ENCODE measurements at regions not wholly inside any gene's neighbourhood (a gene's known extent, or its start where the extent isn't known, plus 50 kb on each side); places are given as distances from the start of the nearest gene placed in this dataset.

DNA sequence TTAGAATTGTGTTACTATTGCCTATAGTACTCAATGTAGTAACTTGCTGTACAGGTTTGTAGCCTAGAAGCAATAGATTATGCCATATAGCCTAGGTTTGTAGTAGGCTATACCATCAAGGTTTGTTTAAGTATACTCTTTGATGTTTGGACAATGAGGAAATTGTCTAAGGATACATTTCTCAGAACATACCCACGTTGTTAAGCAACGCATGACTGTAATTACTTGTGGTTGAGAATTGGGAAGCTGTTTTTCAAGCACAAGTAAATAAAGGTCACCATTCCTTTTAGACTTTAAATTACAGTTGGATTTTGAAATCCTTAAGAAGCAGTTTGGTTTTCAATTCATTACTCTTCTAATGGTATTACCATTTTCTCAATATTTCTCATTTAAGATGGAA, 89.8 kb upstream of the KCNH7 start:
- no peak for DNase-seq (ENCODE audit: low read depth)
- TF ChIP-seq, protein P1, sequence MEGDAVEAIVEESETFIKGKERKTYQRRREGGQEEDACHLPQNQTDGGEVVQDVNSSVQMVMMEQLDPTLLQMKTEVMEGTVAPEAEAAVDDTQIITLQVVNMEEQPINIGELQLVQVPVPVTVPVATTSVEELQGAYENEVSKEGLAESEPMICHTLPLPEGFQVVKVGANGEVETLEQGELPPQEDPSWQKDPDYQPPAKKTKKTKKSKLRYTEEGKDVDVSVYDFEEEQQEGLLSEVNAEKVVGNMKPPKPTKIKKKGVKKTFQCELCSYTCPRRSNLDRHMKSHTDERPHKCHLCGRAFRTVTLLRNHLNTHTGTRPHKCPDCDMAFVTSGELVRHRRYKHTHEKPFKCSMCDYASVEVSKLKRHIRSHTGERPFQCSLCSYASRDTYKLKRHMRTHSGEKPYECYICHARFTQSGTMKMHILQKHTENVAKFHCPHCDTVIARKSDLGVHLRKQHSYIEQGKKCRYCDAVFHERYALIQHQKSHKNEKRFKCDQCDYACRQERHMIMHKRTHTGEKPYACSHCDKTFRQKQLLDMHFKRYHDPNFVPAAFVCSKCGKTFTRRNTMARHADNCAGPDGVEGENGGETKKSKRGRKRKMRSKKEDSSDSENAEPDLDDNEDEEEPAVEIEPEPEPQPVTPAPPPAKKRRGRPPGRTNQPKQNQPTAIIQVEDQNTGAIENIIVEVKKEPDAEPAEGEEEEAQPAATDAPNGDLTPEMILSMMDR (conservative IDR thresholded peaks at IDR 0.05; ENCODE audit: low read depth, low read length) = no peak
- no peak overlapping the region for H3K4me3 ChIP-seq (ENCODE audit: low read depth, low read length)

DNA sequence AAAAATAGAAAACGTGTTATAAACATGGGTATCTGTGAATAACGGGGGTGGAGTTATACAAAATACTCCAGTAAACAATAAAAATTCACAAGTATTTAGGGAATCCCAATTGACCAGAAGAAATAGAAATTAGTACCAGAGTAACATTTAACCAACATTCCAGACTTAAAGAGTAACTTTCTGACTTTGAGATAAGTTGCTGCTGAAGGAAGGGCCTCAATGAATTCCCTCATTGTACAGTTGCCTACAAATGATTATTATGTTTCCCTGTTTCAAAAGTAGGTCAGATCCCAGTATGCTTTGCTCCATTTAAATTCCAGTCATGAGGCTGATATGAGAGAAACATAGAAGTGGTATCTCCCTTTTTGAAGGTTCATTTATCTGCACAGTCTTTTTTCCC, 88.3 kb upstream of the KCNH7 start:
- DNase-seq (ENCODE audit: low read depth) = no peak
- TF ChIP-seq, protein P1 (conservative IDR thresholded peaks at IDR 0.05; ENCODE audit: low read depth, low read length) = no peak

DNA sequence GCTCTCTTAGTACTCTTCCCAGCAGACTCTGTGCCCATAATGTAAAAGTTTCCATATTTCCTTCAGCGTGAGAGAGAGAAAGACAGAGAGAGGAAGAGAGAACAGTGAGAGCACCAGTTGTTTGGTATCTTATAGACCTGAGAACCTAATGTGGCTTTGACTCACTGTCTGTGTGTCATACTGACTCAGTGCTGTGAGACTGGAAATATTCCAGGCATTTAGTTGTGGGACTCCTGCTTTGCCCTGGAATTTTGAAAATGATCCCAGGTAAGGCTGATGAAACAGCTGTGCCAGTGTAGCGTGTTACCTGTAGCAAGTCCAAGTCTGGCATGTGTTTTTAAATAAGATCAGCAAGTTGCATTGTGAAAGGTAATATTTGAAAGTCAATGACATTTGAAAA, 87.9 kb upstream of the KCNH7 start:
- H3K4me3 ChIP-seq (ENCODE audit: low read depth, low read length) = no peak overlapping the region
- TF ChIP-seq, protein P1 (conservative IDR thresholded peaks at IDR 0.05; ENCODE audit: low read depth, low read length) = no peak
- DNase-seq (ENCODE audit: low read depth) = peak; percentile 91

More for the DNA sequence above, 88.3 kb upstream of the KCNH7 start:
- no peak overlapping the region for H3K4me3 ChIP-seq (ENCODE audit: low read depth, low read length)

DNA sequence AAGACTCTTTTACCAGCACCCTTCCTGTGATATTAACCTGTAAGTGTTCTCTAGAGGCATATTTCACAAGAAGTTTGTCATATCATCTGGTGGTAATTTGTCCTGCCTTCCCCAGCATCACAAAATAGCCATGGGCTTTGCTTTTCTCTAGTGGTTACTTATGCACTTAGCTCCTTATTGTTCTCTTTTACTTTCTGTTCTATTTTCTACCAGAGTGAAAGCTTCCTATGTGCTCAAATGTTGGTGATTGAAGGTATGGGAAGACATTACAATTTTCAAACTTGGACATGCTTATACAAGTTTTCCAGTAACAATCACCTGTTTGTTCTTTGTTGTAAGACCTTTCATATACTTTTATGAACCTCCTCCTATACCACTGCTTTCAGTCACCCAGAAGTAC, 87.0 kb upstream of the KCNH7 start:
- H3K4me3 ChIP-seq (ENCODE audit: low read depth, low read length) = no peak overlapping the region
- no peak for DNase-seq (ENCODE audit: low read depth)
- TF ChIP-seq, protein P1 (conservative IDR thresholded peaks at IDR 0.05; ENCODE audit: low read depth, low read length) = no peak

DNA sequence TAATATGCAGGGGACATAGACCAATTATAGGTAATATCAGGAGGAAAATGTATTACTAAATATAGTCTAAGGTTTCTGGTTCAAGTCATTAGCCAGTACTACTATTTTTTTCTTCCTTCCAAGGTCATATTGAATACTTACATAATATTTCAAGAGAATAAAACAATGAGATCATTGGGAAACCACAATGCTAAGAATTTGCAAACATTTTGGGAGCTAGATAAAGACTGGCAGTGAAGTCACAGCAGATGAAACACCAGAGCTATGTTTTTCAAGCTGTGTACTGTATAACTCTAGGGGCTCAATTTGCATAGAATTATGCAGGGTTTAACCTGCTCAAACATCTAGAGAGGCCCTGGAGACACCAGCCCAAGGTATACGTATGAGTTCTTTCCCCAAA, 80.5 kb upstream of the KCNH7 start:
- H3K4me3 ChIP-seq (ENCODE audit: low read depth, low read length) = no peak overlapping the region
- TF ChIP-seq, protein P1 (conservative IDR thresholded peaks at IDR 0.05; ENCODE audit: low read depth, low read length) = no peak
- no peak for DNase-seq (ENCODE audit: low read depth)

DNA sequence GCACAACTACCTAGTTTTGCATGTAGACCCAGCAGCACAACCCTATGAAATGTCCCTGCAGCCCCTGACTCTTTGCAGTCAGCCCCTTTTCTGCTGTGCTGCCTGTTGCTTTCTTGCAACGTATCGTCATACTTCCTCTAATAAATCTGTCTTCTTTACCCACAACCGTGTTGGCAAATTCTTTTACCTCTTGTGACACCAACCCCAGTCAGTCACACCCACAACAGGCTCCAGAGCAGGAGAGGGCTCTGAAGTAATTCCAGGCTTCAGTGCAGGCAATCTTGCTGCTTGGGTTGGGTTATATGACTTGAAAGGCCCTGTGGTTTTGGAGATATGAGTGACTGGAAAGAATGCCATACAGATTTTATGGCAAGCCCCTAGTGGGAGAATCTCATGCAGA, 79.1 kb upstream of the KCNH7 start:
- no peak for DNase-seq (ENCODE audit: low read depth)
- no peak overlapping the region for H3K4me3 ChIP-seq (ENCODE audit: low read depth, low read length)
- TF ChIP-seq, protein P1 (conservative IDR thresholded peaks at IDR 0.05; ENCODE audit: low read depth, low read length) = no peak

DNA sequence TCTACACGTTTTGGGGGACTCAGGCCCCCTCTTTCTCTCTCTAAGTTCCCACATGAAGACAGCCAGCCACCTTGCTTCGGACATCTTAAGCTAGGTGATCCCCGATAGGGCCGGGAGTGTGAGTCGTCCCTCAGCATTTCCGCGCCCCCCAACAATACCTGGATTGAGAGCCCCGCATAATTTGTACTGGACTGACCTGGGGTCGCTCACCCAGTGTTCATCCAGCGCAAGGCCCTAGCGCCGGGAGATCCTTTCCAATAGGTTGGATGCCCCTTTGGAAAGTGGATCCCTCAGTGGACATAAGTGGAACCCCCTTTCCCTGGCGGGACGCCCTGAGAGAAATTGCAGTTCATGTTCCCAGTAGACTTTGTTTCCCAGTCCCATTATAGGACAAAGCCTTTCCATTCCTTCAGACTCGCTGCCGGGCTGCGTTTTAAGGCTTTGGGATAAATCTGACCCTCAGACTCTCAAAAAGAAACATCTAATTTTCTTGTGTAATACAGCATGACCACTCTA, 77.8 kb upstream of the KCNH7 start:
- DNase-seq (ENCODE audit: low read depth) = no peak
- TF ChIP-seq, protein P1 (conservative IDR thresholded peaks at IDR 0.05; ENCODE audit: low read depth, low read length) = no peak
- no peak overlapping the region for H3K4me3 ChIP-seq (ENCODE audit: low read depth, low read length)

Measured in epithelial cell of proximal tubule (primary cell).